K562 (cell line): ENCODE measurements at regions not wholly inside any gene's neighbourhood (a gene's known extent, or its start where the extent isn't known, plus 50 kb on each side); places are given as distances from the start of the nearest gene placed in this dataset.

Source experiments
- ATAC-seq: fragments of 200-7000 bp; cut with Tn5 transposase; 3 replicates; pipeline ENCODE4 v1.9.1; 2020; ENCODE audit warnings: moderate library complexity
- BruUV-seq: library from RNA; stranded (reverse); fragments of 400-500 nt; replicated peaks from 2 replicates; lab custom pipeline; 2021; lab: Mats Ljungman, UMichigan
- CTCF ChIA-PET: fragments of 300-600 bp; formaldehyde crosslinking; extraction: SDS; loops from one replicate; lab custom pipeline; 2021; ENCODE audit warnings: low intra/inter-chr PET ratio; lab: Yijun Ruan, JAX
- POLR2A ChIA-PET: fragments of 300-600, 350-650 bp; sonication (Branson Sonifier 250); formaldehyde crosslinking; extraction: SDS; loops from one replicate; lab custom pipeline; 2021; ENCODE audit warnings: antibody characterized with exemption, inconsistent platforms; lab: Yijun Ruan, JAX
- DNase-seq, 4 experiments: peaks; one replicate each; pipeline versions ENCODE4 v3.0.0 to v3.0.0-alpha.2; 2011 to 2018; ENCODE audit warnings: low spot score in 3 of 4, mixed read lengths in 3 of 4; ENCODE audit errors: extremely low read depth in 1 of 4
- FAIRE-seq: peaks from 2 replicates; lab custom pipeline; 2011; peaks lifted over from hg19 to GRCh38; lab: Jason Lieb, UNC
- H2AFZ ChIP-seq: 2 replicates; pipeline ENCODE4 v1.6.0; 2011; ENCODE audit warnings: low read depth, low read length, control low read depth, inconsistent platforms
- H3K27ac ChIP-seq: fragments of 200-600 bp; 3 replicates; pipeline ENCODE4 v1.8.0; 2011; ENCODE audit warnings: low read depth, mild to moderate bottlenecking, control low read depth, inconsistent platforms, low read length, moderate library complexity, mixed read lengths; ENCODE audit errors: extremely low read depth
- H3K27me3 ChIP-seq, 2 experiments: fragments of 300-600 bp in 1 of 2; 2 replicates in 1 of 2; 3 replicates in 1 of 2; pipeline versions ENCODE4 v1.6.0 to v1.8.0; 2011; ENCODE audit warnings: inconsistent platforms in 2 of 2, low read length in 2 of 2, mild to moderate bottlenecking in 1 of 2, mixed read lengths in 1 of 2, moderate library complexity in 1 of 2; ENCODE audit not compliant: control insufficient read depth in 2 of 2, insufficient read depth in 2 of 2
- H3K36me3 ChIP-seq: fragments of 300-600 bp; 3 replicates; pipeline ENCODE4 v1.8.0; 2011; ENCODE audit warnings: mild to moderate bottlenecking, low read length, inconsistent platforms; ENCODE audit not compliant: control insufficient read depth, insufficient read depth
- H3K4me1 ChIP-seq, 2 experiments: fragments of 200-600 bp in 1 of 2; replicated peaks in 1 of 2; 2 replicates in 1 of 2; 3 replicates in 1 of 2; pipeline versions ENCODE4 v1.5.1 to v1.8.0; 2011; ENCODE audit warnings: inconsistent platforms in 2 of 2, low read length in 2 of 2, mild to moderate bottlenecking in 1 of 2, mixed read lengths in 1 of 2, moderate library complexity in 1 of 2; ENCODE audit not compliant: control insufficient read depth in 2 of 2, insufficient read depth in 2 of 2
- H3K4me2 ChIP-seq: 2 replicates; pipeline ENCODE4 v1.6.1; 2011; ENCODE audit warnings: low read length, control low read depth, inconsistent platforms, mixed read lengths; ENCODE audit not compliant: insufficient read depth
- H3K4me3 ChIP-seq: fragments of 200-600 bp; sonication (generic), shearing (Covaris generic); 2 replicates; pipeline ENCODE4 v1.5.1; 2016; ENCODE audit warnings: control low read depth, inconsistent platforms
- H3K79me2 ChIP-seq: fragments of 200-600 bp; 3 replicates; pipeline ENCODE4 v1.8.0; 2011; ENCODE audit warnings: low read length, inconsistent platforms; ENCODE audit not compliant: control insufficient read depth, insufficient read depth
- H3K9ac ChIP-seq, 2 experiments: 2 replicates each; pipeline versions ENCODE4 v1.6.0 to v1.6.1; 2011; ENCODE audit warnings: low read depth in 2 of 2, low read length in 2 of 2, control low read depth in 1 of 2, inconsistent platforms in 1 of 2, mild to moderate bottlenecking in 1 of 2, mixed read lengths in 1 of 2; ENCODE audit not compliant: insufficient read depth in 1 of 2
- H3K9me1 ChIP-seq: one replicate; pipeline ENCODE4 v1.6.0; 2011; ENCODE audit warnings: inconsistent platforms, mild to moderate bottlenecking, low read length, moderate library complexity; ENCODE audit not compliant: control insufficient read depth, insufficient read depth
- H3K9me3 ChIP-seq: replicated peaks from 2 replicates; pipeline ENCODE4 v1.5.1; 2011; ENCODE audit warnings: low read depth, low read length, inconsistent platforms; ENCODE audit not compliant: control insufficient read depth, insufficient read depth
- H4K20me1 ChIP-seq: replicated peaks from 2 replicates; pipeline ENCODE4 v1.6.1; 2011; ENCODE audit warnings: low read length, inconsistent platforms, mixed read lengths; ENCODE audit not compliant: control insufficient read depth, insufficient read depth
- BCL6 ChIP-seq: fragments of 250-450 bp; sonication (Bioruptor Pico); IDR thresholded peaks from 2 replicates; pipeline ENCODE4 v1.4.0; 2020
- BRD9 ChIP-seq: fragments of 450-650 bp; IDR thresholded peaks from 2 replicates; pipeline ENCODE4 v1.6.1; 2018; ENCODE audit warnings: low read depth; ENCODE audit not compliant: partially characterized antibody
- FOXP1 ChIP-seq: sonication (generic); formaldehyde crosslinking; IDR thresholded peaks from 2 replicates; pipeline ENCODE4 v1.8.0; 2022; ENCODE audit warnings: mild to moderate bottlenecking, missing genetic modification reagents
- GTF2F1 ChIP-seq: IDR thresholded peaks from 2 replicates; pipeline ENCODE4 v1.6.1; 2011; ENCODE audit warnings: low read depth, low read length, improper control_type of control experiment
- PML ChIP-seq: IDR thresholded peaks from 2 replicates; pipeline ENCODE4 v1.6.1; 2012; ENCODE audit warnings: low read length, inconsistent platforms
- SMARCB1 ChIP-seq: IDR thresholded peaks from 2 replicates; pipeline ENCODE4 v1.6.1; 2011; ENCODE audit warnings: improper control_type of control experiment, low read depth; ENCODE audit not compliant: insufficient read length
- ZNF780A ChIP-seq: fragments of 250-450 bp; sonication (Bioruptor Pico); IDR thresholded peaks from 2 replicates; pipeline ENCODE4 v1.5.0; 2021; ENCODE audit warnings: mild to moderate bottlenecking
- WGBS: fragments of 100-300 bp; shearing (Covaris generic); methylation state at CpG from one replicate; pipeline ENCODE4 v1.1.6; 2016; ENCODE audit warnings: low coverage, mixed read lengths; ENCODE audit not compliant: insufficient coverage; ENCODE audit errors: missing lambda C conversion rate; 5-methylcytosine and 5-hydroxymethylcytosine counted together
- in situ Hi-C: fragments of 300-500 bp; cut with MboI; formaldehyde crosslinking; loops from 4 replicates; pipeline ENCODE4 v1.15.0; 2018; ENCODE audit warnings: inconsistent platforms, mixed read lengths
- intact Hi-C: fragments of 100-400 bp; cut with micrococcal nuclease; formaldehyde crosslinking; loops from 2 replicates; pipeline ENCODE4 v1.14.2; 2022
- TF ChIP-seq, protein P1 (sequence below), 2 experiments: fragments of 450-650 bp in 1 of 2; sonication (generic) in 1 of 2; formaldehyde crosslinking in 1 of 2; IDR thresholded peaks in 1 of 2; conservative IDR thresholded peaks in 1 of 2; 2 replicates each; pipeline versions ENCODE4 v1.6.1 to v1.8.1; 2016 to 2023; ENCODE audit warnings: mild to moderate bottlenecking in 2 of 2, moderate library complexity in 2 of 2, inconsistent platforms in 1 of 2, missing genetic modification reagents in 1 of 2
- TF ChIP-seq, protein P2 (sequence below): fragments of 450-650 bp; IDR thresholded peaks from 2 replicates; pipeline ENCODE4 v1.6.1; 2016; ENCODE audit warnings: low read depth

GRCh38 chr5:104241046-104241445 is 678.5 kb upstream of the NUDT12 start:
- intact Hi-C loops: no loop called here
- Histone ChIP-seq H3K27me3 (no peaks in the 10 kb centered on the region), H3K4me2 (no peak overlapping the region), H3K27ac (no peak overlapping the region), H3K9me1 (no peaks in the 10 kb centered on the region), H2AFZ (no peak overlapping the region), H4K20me1 (no peaks in the 10 kb centered on the region), H3K4me3 (no peak overlapping the region), H3K36me3 (no peaks in the 10 kb centered on the region), H3K9me3 (no peaks in the 10 kb centered on the region), H3K79me2 (no peaks in the 10 kb centered on the region), H3K4me1 (no peaks in the 10 kb centered on the region), H3K9ac (no peak overlapping the region)
- 25% methylated on average over 4 of the region's 4 CpGs for WGBS
- ChIA-PET POLR2A (no interaction called here), CTCF (no interaction called here)
- DNase-seq: no peak
- in situ Hi-C loops: no loop called here
- BruUV-seq: no TSS peak
- FAIRE-seq: no peak
- ATAC-seq: no peak
- TF ChIP-seq FOXP1 (no peak), BRD9 (no peak), SMARCB1 (no peak), PML (no peak), BCL6 (no peak), GTF2F1 (no peak), ZNF780A (no peak)
- TF ChIP-seq, protein P1, sequence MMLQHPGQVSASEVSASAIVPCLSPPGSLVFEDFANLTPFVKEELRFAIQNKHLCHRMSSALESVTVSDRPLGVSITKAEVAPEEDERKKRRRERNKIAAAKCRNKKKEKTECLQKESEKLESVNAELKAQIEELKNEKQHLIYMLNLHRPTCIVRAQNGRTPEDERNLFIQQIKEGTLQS (IDR thresholded peaks at IDR 0.05): no peak
- TF ChIP-seq, protein P1 (CRISPR knock-in tag; conservative IDR thresholded peaks at IDR 0.05): no peak
- TF ChIP-seq, protein P2, sequence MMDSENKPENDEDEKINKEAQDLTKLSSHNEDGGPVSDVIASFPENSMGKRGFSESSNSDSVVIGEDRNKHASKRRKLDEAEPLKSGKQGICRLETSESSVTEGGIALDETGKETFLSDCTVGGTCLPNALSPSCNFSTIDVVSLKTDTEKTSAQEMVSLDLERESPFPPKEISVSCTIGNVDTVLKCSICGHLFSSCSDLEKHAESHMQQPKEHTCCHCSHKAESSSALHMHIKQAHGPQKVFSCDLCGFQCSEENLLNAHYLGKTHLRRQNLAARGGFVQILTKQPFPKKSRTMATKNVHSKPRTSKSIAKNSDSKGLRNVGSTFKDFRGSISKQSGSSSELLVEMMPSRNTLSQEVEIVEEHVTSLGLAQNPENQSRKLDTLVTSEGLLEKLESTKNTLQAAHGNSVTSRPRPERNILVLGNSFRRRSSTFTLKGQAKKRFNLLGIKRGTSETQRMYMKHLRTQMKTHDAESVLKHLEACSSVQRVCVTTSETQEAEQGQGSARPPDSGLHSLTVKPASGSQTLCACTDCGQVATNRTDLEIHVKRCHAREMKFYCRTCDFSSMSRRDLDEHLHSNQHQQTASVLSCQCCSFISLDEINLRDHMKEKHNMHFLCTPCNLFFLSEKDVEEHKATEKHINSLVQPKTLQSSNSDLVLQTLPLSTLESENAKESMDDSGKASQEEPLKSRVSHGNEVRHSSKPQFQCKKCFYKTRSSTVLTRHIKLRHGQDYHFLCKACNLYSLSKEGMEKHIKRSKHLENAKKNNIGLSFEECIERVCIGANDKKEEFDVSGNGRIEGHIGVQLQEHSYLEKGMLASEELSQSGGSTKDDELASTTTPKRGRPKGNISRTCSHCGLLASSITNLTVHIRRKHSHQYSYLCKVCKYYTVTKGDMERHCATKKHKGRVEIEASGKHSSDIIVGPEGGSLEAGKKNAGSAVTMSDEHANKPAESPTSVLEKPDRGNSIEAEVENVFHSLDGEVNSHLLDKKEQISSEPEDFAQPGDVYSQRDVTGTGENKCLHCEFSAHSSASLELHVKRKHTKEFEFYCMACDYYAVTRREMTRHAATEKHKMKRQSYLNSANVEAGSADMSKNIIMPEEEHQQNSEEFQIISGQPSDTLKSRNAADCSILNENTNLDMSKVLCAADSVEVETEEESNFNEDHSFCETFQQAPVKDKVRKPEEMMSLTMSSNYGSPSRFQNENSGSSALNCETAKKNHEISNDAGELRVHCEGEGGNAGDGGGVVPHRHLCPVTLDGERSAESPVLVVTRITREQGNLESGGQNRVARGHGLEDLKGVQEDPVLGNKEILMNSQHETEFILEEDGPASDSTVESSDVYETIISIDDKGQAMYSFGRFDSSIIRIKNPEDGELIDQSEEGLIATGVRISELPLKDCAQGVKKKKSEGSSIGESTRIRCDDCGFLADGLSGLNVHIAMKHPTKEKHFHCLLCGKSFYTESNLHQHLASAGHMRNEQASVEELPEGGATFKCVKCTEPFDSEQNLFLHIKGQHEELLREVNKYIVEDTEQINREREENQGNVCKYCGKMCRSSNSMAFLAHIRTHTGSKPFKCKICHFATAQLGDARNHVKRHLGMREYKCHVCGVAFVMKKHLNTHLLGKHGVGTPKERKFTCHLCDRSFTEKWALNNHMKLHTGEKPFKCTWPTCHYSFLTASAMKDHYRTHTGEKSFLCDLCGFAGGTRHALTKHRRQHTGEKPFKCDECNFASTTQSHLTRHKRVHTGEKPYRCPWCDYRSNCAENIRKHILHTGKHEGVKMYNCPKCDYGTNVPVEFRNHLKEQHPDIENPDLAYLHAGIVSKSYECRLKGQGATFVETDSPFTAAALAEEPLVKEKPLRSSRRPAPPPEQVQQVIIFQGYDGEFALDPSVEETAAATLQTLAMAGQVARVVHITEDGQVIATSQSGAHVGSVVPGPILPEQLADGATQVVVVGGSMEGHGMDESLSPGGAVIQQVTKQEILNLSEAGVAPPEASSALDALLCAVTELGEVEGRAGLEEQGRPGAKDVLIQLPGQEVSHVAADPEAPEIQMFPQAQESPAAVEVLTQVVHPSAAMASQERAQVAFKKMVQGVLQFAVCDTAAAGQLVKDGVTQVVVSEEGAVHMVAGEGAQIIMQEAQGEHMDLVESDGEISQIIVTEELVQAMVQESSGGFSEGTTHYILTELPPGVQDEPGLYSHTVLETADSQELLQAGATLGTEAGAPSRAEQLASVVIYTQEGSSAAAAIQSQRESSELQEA: no peak
